HepG2 (cell line): ENCODE measurements at regions not wholly inside any gene's neighbourhood (a gene's known extent, or its start where the extent isn't known, plus 50 kb on each side); places are given as distances from the start of the nearest gene placed in this dataset.

ENCODE experiments used
- ATAC-seq: fragments of 200-7000 bp; cut with Tn5 transposase; 3 replicates; pipeline ENCODE4 v1.9.1; 2020; ENCODE audit warnings: mild to moderate bottlenecking, moderate library complexity
- BruUV-seq: library from RNA; stranded (reverse); fragments of 400-500 nt; replicated peaks from 2 replicates; lab custom pipeline; 2021; lab: Mats Ljungman, UMichigan
- CTCF ChIA-PET: fragments of 300-600 bp; formaldehyde crosslinking; extraction: SDS; loops from one replicate; lab custom pipeline; 2021; ENCODE audit warnings: low total read pairs, inconsistent platforms, low intra/inter-chr PET ratio; lab: Yijun Ruan, JAX
- POLR2A ChIA-PET: fragments of 350-600 bp; sonication (Branson Sonifier 250); formaldehyde crosslinking; loops from one replicate; lab custom pipeline; 2020; ENCODE audit warnings: antibody characterized with exemption, inconsistent platforms; lab: Yijun Ruan, JAX
- DNase-seq: peaks from one replicate; pipeline ENCODE4 v3.0.0-alpha.2; 2015; ENCODE audit warnings: low spot score
- FAIRE-seq: peaks from 3 replicates; lab custom pipeline; 2011; peaks lifted over from hg19 to GRCh38; lab: Jason Lieb, UNC
- H2AFZ ChIP-seq: one replicate; pipeline ENCODE4 v1.6.1; 2011; ENCODE audit warnings: low read length, inconsistent platforms
- H3K27ac ChIP-seq: fragments of 300-600 bp; 3 replicates; pipeline ENCODE4 v1.8.0; 2011; ENCODE audit warnings: mixed run types, mild to moderate bottlenecking, mixed read lengths, low read length, inconsistent platforms; ENCODE audit not compliant: insufficient read depth; ENCODE audit errors: extremely low read length
- H3K27me3 ChIP-seq, 2 experiments: fragments of 200-600 bp in 1 of 2; 2 replicates in 1 of 2; 3 replicates in 1 of 2; pipeline versions ENCODE4 v1.6.0 to v1.8.0; 2011; ENCODE audit warnings: low read length in 2 of 2, mild to moderate bottlenecking in 2 of 2, moderate library complexity in 2 of 2, inconsistent platforms in 1 of 2; ENCODE audit not compliant: insufficient read depth in 2 of 2, control insufficient read depth in 1 of 2
- H3K36me3 ChIP-seq, 2 experiments: fragments of 200-600 bp in 1 of 2; replicated peaks in 1 of 2; 2 replicates in 1 of 2; 3 replicates in 1 of 2; pipeline versions ENCODE4 v1.5.1 to v1.8.0; 2011; ENCODE audit warnings: low read length in 2 of 2, inconsistent platforms in 1 of 2; ENCODE audit not compliant: insufficient read depth in 2 of 2, control insufficient read depth in 1 of 2
- H3K4me1 ChIP-seq: 2 replicates; pipeline ENCODE4 v1.5.1; 2012; ENCODE audit warnings: low read length, inconsistent platforms; ENCODE audit not compliant: insufficient read depth
- H3K4me2 ChIP-seq: 2 replicates; pipeline ENCODE4 v1.6.0; 2011; ENCODE audit warnings: low read depth, low read length, inconsistent platforms
- H3K4me3 ChIP-seq, 3 experiments: fragments of 200-600 bp in 1 of 3; sonication (generic), shearing (Covaris generic) in 1 of 3; replicated peaks in 1 of 3; 2 replicates each; pipeline ENCODE4 v1.5.1; 2011 to 2016; ENCODE audit warnings: low read length in 3 of 3, inconsistent platforms in 2 of 3, low read depth in 2 of 3, mild to moderate bottlenecking in 2 of 3, control low read depth in 1 of 3, mixed read lengths in 1 of 3; ENCODE audit not compliant: insufficient read depth in 1 of 3
- H3K79me2 ChIP-seq: one replicate; pipeline ENCODE4 v1.6.1; 2011; ENCODE audit warnings: low read length, inconsistent platforms; ENCODE audit not compliant: insufficient read depth
- H3K9ac ChIP-seq: 2 replicates; pipeline ENCODE4 v1.6.0; 2011; ENCODE audit warnings: mild to moderate bottlenecking, low read depth, low read length, inconsistent platforms; ENCODE audit not compliant: insufficient read depth
- H3K9me3 ChIP-seq: 2 replicates; pipeline ENCODE4 v1.5.1; 2012; ENCODE audit warnings: mild to moderate bottlenecking, low read length
- H4K20me1 ChIP-seq: 2 replicates; pipeline ENCODE4 v1.6.0; 2011; ENCODE audit warnings: inconsistent platforms, mild to moderate bottlenecking, low read length, moderate library complexity; ENCODE audit not compliant: insufficient read depth
- BCL6 ChIP-seq: IDR thresholded peaks from 2 replicates; pipeline ENCODE4 v1.6.1; 2016; ENCODE audit warnings: missing genetic modification reagents, missing compliant biosample characterization
- FOXK1 ChIP-seq: sonication (generic); formaldehyde crosslinking; IDR thresholded peaks from 2 replicates; pipeline ENCODE4 v1.4.0; 2020; ENCODE audit warnings: low read depth, missing genetic modification reagents, borderline replicate concordance
- MAF1 ChIP-seq: sonication (generic); formaldehyde crosslinking; IDR thresholded peaks from 2 replicates; pipeline ENCODE4 v1.5.0; 2020; ENCODE audit warnings: missing genetic modification reagents, borderline replicate concordance
- MAFF ChIP-seq: IDR thresholded peaks from 2 replicates; pipeline ENCODE4 v1.6.1; 2011; ENCODE audit warnings: low read depth, low read length, improper control_type of control experiment
- SPEN ChIP-seq: sonication (generic); formaldehyde crosslinking; IDR thresholded peaks from 2 replicates; pipeline ENCODE4 v1.5.1; 2020; ENCODE audit warnings: low read depth, mild to moderate bottlenecking, missing genetic modification reagents
- ZNF563 ChIP-seq: sonication (generic); formaldehyde crosslinking; IDR thresholded peaks from 2 replicates; pipeline ENCODE4 v1.8.0; 2022; ENCODE audit warnings: mild to moderate bottlenecking, moderate library complexity, missing genetic modification reagents
- WGBS: methylation state at CpG from one replicate; pipeline ENCODE4 v1.1.6; 2017; ENCODE audit warnings: low lambda C conversion rate; 5-methylcytosine and 5-hydroxymethylcytosine counted together
- in situ Hi-C: cut with HindIII; loops from 2 replicates; pipeline ENCODE4 v1.10.0; 2017; ENCODE audit warnings: low pct_unique_long_range_greater_than_20kb; ENCODE audit not compliant: extremely low pct_ligation_motif_present
- intact Hi-C: fragments of 100-400 bp; cut with micrococcal nuclease; formaldehyde crosslinking; loops from one replicate; pipeline ENCODE4 v1.10.0; 2022; ENCODE audit not compliant: unreplicated experiment
- TF ChIP-seq, protein P1 (sequence below): sonication (generic); formaldehyde crosslinking; IDR thresholded peaks from 2 replicates; pipeline ENCODE4 v1.8.1; 2023; ENCODE audit warnings: mild to moderate bottlenecking, moderate library complexity, missing genetic modification reagents
- TF ChIP-seq, protein P2 (sequence below): IDR thresholded peaks from 2 replicates; pipeline ENCODE4 v1.6.1; 2012; ENCODE audit warnings: inconsistent platforms
- TF ChIP-seq, protein P3 (sequence below): sonication (generic); formaldehyde crosslinking; IDR thresholded peaks from 2 replicates; pipeline ENCODE4 v1.5.0; 2020; ENCODE audit warnings: mild to moderate bottlenecking, missing genetic modification reagents

DNA sequence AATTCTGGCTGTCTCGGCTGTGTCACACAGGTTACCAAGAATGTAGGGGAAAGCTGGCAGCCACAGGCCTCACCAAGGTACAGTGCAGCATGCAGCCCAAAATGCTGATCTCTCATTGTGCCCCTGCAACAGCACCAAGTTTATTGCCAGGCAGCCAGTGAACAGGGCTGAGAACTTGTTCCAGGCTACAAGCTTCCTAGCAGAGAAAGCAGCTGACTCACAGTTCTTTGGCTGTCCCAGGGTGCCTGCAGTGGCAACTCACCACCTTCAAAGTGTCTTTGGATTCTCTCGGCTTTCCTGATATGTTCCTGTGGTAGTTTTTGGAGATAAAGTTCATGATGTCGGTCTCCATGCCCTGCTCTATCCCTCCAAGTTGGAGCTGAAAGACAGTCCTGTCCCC lies 719.1 kb upstream of the ANO3 start:
- no peaks in the 10 kb centered on the region for H3K4me1 ChIP-seq
- DNase-seq (no peak), ATAC-seq (no peak), FAIRE-seq (no peak)
- H2AFZ ChIP-seq = no peak overlapping the region
- H3K4me2 ChIP-seq = no peak overlapping the region
- no peaks in the 10 kb centered on the region for H4K20me1 ChIP-seq
- ChIA-PET CTCF (no interaction called here), POLR2A (no interaction called here)
- no peak overlapping the region for H3K27ac ChIP-seq
- intact Hi-C loops = no loop called here
- H3K36me3 ChIP-seq = no peaks in the 10 kb centered on the region
- H3K9ac ChIP-seq = no peak overlapping the region
- H3K9me3 ChIP-seq = peaks cover 54% of the 10 kb centered on the region
- no peak overlapping the region for H3K4me3 ChIP-seq
- H3K27me3 ChIP-seq = no peaks in the 10 kb centered on the region
- H3K79me2 ChIP-seq = no peaks in the 10 kb centered on the region
- BruUV-seq = no TSS peak
- in situ Hi-C loops = no loop called here
- TF ChIP-seq, protein P1, sequence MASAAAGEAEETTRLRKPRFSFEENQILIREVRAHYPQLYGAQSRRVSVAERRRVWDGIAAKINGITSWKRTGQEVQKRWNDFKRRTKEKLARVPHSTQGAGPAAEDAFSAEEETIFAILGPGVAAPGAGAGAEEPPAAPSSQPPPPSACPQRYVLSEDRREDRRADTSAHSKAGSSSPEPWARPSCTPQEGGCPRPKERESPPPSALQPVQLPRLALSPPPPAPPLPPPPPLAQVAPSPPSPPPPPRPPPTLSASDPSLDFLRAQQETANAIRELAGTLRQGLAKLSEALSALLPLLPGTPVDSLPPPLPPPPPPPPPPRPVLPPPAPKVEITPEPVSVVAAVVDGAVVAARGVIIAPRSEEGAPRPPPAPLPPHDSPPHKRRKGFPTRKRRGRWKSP (CRISPR knock-in tag) = no peak
- TF ChIP-seq FOXK1 (CRISPR knock-in tag) (no peak), ZNF563 (no peak), BCL6 (CRISPR knock-in tag) (no peak), MAFF (no peak), MAF1 (CRISPR knock-in tag) (no peak), SPEN (CRISPR knock-in tag) (no peak)
- TF ChIP-seq, protein P2, sequence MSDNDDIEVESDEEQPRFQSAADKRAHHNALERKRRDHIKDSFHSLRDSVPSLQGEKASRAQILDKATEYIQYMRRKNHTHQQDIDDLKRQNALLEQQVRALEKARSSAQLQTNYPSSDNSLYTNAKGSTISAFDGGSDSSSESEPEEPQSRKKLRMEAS = no peak
- TF ChIP-seq, protein P3, sequence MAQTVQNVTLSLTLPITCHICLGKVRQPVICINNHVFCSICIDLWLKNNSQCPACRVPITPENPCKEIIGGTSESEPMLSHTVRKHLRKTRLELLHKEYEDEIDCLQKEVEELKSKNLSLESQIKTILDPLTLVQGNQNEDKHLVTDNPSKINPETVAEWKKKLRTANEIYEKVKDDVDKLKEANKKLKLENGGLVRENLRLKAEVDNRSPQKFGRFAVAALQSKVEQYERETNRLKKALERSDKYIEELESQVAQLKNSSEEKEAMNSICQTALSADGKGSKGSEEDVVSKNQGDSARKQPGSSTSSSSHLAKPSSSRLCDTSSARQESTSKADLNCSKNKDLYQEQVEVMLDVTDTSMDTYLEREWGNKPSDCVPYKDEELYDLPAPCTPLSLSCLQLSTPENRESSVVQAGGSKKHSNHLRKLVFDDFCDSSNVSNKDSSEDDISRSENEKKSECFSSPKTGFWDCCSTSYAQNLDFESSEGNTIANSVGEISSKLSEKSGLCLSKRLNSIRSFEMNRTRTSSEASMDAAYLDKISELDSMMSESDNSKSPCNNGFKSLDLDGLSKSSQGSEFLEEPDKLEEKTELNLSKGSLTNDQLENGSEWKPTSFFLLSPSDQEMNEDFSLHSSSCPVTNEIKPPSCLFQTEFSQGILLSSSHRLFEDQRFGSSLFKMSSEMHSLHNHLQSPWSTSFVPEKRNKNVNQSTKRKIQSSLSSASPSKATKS (CRISPR knock-in tag) = no peak
- 7% methylated on average over 3 of the region's 3 CpGs for WGBS
